Stimulated activated CD8-positive, alpha-beta memory T cell treated with anti-CD3 and anti-CD28 coated beads, Interleukin-4, amount 100 ng/mL, for 24 hours (primary cell): ENCODE measurements at regions not wholly inside any gene's neighbourhood (a gene's known extent, or its start where the extent isn't known, plus 50 kb on each side); places are given as distances from the start of the nearest gene placed in this dataset.
"Not testable (repeated sequence)": the region's sequence is repeated elsewhere in the genome, so short reads cannot be mapped to it uniquely, and the experiment has no call there.

Source experiments
- DNase-seq: peaks from one replicate; pipeline ENCODE4 v3.0.0-alpha.2; 2020; ENCODE audit warnings: low read depth

GRCh38 chr3:130151555-130151954 is 69.9 kb downstream of the ALG1L2 start:
- DNase-seq = not testable (repeated sequence)

DNA sequence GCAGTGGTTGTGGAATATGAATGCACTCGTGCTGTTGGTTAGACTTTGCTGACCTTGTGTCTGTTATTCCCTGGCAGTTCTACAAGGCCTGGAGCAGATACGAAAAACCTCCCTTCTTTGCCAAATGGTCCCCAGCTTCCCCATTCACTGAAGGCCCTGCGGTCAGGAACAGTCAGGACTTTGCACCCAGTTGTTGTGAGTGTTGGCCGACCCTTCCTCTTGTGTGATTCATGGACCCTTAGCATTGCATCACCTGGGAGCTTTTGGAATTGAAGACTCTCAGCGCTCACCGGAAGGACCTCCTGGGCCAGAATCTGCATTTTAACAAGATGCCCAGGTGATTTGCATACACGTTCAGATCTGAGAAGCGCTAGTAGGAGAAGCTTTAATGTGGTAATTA is 71.6 kb downstream of the ALG1L2 start:
- not testable (repeated sequence) for DNase-seq

GRCh38 chr3:130155464-130155863 is 73.8 kb downstream of the ALG1L2 start:
- not testable (repeated sequence) for DNase-seq

GRCh38 chr3:130166856-130167255 is 85.2 kb downstream of the ALG1L2 start:
- not testable (repeated sequence) for DNase-seq

DNA sequence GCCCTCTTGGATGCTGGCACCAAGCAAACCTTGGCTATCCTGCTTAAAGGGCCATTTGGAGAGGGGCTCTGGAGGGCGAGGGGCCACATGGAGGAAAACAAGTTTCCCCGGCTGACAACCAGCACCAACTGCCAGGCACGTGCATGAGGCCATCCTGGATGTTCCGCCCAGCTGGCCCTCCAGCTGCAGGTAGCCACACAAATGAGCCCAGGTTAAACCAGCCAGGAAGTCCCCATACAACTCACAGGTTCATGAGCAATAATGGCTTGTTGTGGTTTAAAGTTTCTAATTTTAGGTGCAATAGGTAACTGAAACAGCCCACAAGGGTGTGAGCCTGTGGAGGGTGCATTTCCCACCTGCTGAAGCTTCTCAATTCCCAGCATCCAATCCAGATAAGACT is 93.6 kb downstream of the ALG1L2 start:
- not testable (repeated sequence) for DNase-seq

GRCh38 chr3:130176476-130177256 is 95.0 kb downstream of the ALG1L2 start:
- not testable (repeated sequence) for DNase-seq

DNA sequence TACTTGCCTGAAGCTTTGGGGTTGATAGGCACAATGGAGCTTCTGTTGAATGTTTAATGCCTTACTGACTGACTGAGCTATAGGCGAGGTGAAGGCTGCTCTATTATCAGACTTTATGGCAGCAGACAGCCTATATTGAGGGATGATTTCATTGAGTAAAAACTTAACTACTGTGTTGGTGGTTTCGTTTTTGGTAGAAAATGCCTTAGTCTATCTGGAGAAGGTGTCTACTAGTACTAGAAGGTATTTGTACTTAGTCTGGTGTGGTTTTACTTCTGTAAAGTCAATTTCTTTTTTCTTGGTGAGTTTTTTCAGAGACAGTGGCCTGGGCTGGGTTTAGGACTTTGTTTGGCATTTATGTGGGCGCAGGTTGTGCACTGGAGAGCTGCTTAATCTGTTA is 97.2 kb downstream of the ALG1L2 start:
- not testable (repeated sequence) for DNase-seq

GRCh38 chr3:130179353-130179970 is 97.8 kb downstream of the ALG1L2 start:
- peak; percentile 0 for DNase-seq

GRCh38 chr3:130182475-130182874 is 100.8 kb downstream of the ALG1L2 start:
- DNase-seq = not testable (repeated sequence)

- not testable (repeated sequence) for DNase-seq
Observed at GRCh38 chr3:130183689-130184088, 102.1 kb downstream of the ALG1L2 start.

GRCh38 chr3:130184152-130185024 is 102.8 kb downstream of the ALG1L2 start:
- not testable (repeated sequence) for DNase-seq

GRCh38 chr3:130201272-130201671 is 119.6 kb downstream of the ALG1L2 start:
- not testable (repeated sequence) for DNase-seq

- not testable (repeated sequence) for DNase-seq
Observed at GRCh38 chr3:130203633-130204032, 122.0 kb downstream of the ALG1L2 start.

DNA sequence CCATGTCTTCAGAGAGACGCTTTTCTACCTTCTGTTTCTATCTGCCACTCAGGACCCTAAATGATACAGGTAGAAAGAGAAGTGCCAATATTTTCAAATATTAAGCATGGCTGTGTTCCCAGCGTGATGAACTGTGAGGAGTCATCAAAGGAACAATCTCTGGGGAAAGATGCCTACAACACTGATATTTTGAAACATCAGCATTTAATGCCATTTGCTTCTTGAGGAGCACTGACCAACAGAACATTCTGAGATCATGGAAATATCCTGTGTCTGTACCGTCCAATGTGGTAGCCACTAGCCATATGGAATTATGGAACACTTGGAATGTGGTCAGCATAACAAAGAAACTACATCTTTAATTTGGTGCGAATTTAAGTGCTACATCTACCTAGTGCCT is 117.9 kb upstream of the COL6A5 start:
- no peak for DNase-seq

GRCh38 chr3:130242850-130243569 is 102.5 kb upstream of the COL6A5 start:
- DNase-seq = no peak

DNA sequence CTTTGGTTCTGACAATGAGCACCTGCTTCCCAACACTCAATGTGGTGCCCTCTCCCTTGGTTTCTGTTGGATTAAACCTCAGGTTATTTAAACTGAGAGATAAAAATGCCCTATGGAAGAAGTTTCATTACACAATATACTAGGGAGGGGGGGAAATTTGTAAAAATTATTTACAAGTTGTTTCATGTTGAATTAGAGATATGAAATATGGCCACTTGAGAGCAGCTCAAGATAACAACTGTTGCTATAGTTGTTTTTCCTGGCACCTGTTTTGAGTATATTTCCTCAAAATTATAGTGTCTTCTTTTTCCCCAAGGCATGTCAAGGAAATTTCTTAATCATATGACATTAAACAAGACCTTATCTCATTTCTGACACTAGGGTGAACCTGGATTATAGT is 101.7 kb upstream of the COL6A5 start:
- DNase-seq = no peak

DNA sequence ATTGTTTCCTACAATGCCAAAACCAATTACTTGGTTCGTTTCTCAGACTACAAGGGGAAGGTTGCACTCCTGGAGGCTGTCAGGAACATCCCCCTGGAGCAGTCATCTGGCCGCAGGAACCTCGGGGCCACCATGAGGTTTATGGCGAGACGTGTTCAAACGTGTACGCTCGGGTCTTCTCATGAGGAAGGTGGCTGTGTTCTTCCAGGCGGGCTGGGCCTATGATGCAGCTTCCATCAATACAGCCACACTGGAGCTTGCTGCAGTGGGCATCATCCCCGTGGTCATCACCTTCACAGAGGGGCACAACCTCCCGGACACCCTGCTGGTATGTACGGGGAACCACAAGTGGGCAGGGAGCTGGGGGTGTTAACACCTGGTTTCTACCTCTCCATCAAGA is 94.5 kb upstream of the COL6A5 start:
- DNase-seq = no peak

- no peak for DNase-seq
Observed at GRCh38 chr3:130255442-130255841, 90.0 kb upstream of the COL6A5 start.

GRCh38 chr3:130256821-130257340 is 88.6 kb upstream of the COL6A5 start:
- DNase-seq = no peak

- no peak for DNase-seq
Observed at GRCh38 chr3:130258532-130258952, 86.9 kb upstream of the COL6A5 start.

GRCh38 chr3:130259166-130259874 is 86.2 kb upstream of the COL6A5 start:
- no peak for DNase-seq
